GM21447 (cell line): ENCODE measurements at regions not wholly inside any gene's neighbourhood (a gene's known extent, or its start where the extent isn't known, plus 50 kb on each side); places are given as distances from the start of the nearest gene placed in this dataset.

Experiments
- ATAC-seq: cut with Tn5 transposase; IDR thresholded peaks from one replicate; pipeline ENCODE4 v1.9.1; 2021; ENCODE audit not compliant: unreplicated experiment

DNA sequence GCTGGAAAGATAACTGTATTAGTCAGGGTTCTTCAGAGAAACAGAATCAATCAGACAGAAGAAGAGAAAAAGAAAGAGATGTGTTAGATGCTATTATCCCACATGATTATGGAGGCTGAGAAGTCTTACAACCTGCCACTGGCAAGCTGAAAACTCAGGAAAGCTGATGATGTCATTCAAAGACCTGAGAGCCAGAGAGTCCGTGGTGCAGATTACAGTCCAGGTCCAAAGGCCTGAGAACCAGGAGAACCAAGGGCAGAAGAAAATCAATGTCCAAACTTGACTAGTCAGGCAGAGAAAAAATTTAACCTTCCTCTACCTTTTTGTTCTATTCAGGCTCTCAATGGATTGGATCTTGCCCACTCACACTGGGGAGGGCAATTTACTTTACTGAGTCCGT lies 172.5 kb downstream of the QDPR start:
- ATAC-seq: no peak

GRCh38 chr4:17336986-17337385 lies 174.9 kb downstream of the QDPR start:
- no peak for ATAC-seq

- peak; percentile 90 for ATAC-seq
Observed at GRCh38 chr4:17336524-17336961, 175.3 kb downstream of the QDPR start.

GRCh38 chr4:17336069-17336468 lies 175.8 kb downstream of the QDPR start:
- no peak for ATAC-seq

GRCh38 chr4:17335371-17335770 lies 176.5 kb downstream of the QDPR start:
- ATAC-seq: no peak

GRCh38 chr4:17332478-17332877 lies 179.4 kb downstream of the QDPR start:
- ATAC-seq: no peak

DNA sequence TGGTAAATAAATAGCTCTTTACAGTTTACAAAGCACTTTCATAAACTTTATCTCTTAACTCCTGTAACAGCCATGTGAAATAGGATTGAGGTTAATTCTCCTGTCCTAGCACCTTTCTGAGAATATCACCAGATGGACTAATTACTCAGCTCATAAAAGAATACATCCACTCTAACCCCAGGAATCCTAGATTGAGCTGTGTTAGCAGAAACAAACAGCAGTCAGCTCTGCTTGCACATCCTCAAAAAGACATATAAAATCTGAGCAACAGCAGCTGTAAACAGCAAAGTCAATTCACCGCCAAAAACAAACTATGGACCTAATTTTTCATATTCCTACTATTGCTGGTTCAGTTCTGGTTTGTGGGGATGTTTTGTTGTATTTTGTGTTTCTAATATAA lies 182.8 kb downstream of the QDPR start:
- ATAC-seq: no peak

DNA sequence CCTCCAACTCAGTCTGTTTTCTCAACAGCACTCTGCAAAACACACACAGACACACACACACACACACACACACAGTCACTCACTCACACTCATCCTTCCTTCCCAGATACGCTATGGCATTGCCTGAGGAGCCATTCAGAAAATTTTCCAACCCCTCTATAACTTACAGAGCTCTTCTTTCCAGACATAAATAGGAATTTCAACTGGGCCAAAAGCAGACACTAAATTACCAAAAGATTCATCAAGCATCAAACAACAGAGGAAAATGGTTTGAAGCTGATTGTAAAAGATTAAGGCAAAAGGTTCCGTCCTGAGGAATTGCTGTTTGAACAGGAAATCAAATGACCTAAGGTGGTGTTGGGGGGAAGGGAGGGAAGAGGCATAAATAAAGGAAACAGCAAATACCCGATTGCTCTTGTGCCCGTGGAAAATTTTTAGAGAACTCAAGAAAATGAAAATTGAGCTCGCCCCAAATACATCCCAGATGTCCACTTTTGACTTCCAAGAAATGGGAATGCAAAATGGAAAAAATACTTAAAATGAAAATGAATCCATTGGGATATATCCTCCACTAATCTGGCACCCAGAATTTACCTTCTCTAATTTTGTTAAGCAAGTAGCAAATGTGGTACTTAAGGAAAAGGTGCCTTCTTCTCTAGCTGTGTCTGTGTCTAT lies 183.6 kb downstream of the QDPR start:
- no peak for ATAC-seq

- no peak for ATAC-seq
Observed at GRCh38 chr4:17327591-17327990, 184.3 kb downstream of the QDPR start.

GRCh38 chr4:17326756-17327155 lies 185.1 kb downstream of the QDPR start:
- no peak for ATAC-seq

DNA sequence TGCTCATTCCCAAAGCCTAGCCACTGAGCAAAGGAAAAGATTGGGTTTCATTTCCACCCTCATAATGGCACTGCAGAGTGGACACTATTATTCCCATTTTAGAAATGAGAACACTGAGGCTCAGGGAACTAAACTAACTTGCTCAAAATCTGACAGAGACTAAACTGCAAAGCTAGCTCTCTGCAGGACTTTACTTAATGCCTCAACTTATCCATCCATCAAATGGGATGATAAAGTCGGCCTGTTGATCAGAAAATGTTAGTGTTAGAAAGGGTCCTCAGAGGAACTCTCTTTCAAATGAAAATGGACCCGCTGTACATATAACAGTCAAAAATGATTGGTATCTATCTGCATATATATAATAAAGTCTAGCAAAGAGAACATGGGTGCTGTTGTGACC lies 186.8 kb downstream of the QDPR start:
- ATAC-seq: no peak

GRCh38 chr4:17324386-17324830 lies 187.5 kb downstream of the QDPR start:
- peak; percentile 54 for ATAC-seq

GRCh38 chr4:17323554-17324385 lies 188.1 kb downstream of the QDPR start:
- no peak for ATAC-seq

- ATAC-seq: no peak
Observed at GRCh38 chr4:17322514-17322913, 189.4 kb downstream of the QDPR start.

- ATAC-seq: no peak
Observed at GRCh38 chr4:17320046-17320445, 191.8 kb downstream of the QDPR start.

GRCh38 chr4:17317526-17317925 lies 194.4 kb downstream of the QDPR start:
- no peak for ATAC-seq

- ATAC-seq: no peak
Observed at GRCh38 chr4:17316566-17316965, 195.3 kb downstream of the QDPR start.

DNA sequence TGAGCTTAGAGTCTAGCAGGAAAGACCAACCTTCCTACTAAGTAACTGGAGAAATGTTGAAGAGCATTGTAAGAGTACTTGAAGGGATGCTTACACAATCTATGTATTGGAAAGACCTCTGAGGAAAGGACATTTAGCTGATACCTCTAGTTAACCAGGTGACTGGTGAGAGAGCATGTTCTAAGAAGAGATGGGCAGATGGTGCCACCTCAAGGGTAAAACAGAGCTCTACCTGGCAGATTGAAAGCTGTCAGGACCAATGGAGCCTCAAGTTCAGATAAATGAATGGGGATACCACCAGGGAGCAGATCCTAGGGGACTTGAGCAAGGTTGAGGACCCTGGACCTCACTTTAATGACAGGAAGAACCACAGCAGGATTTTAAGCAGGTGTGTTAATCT lies 196.4 kb downstream of the QDPR start:
- no peak for ATAC-seq

DNA sequence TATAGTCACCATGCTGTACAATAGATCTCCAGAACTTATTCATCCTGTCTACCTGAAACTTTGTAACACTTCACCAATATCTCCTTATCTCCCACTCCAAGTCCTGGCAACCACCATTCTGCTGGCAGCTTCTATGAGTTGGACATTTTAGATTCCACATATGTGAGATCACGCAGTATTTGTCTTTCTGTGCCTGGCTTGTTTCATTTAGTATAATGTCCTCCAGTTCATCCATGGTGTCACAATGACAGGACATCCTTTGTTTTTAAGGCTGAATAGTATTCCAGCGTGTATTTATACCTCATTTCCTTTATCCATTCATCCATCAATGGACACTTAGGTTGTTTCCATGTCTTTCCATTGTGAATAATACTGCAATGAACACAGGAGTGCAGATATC lies 198.7 kb downstream of the QDPR start:
- no peak for ATAC-seq

- ATAC-seq: peak; percentile 77
Observed at GRCh38 chr4:17310269-17310652, 201.6 kb downstream of the QDPR start.

DNA sequence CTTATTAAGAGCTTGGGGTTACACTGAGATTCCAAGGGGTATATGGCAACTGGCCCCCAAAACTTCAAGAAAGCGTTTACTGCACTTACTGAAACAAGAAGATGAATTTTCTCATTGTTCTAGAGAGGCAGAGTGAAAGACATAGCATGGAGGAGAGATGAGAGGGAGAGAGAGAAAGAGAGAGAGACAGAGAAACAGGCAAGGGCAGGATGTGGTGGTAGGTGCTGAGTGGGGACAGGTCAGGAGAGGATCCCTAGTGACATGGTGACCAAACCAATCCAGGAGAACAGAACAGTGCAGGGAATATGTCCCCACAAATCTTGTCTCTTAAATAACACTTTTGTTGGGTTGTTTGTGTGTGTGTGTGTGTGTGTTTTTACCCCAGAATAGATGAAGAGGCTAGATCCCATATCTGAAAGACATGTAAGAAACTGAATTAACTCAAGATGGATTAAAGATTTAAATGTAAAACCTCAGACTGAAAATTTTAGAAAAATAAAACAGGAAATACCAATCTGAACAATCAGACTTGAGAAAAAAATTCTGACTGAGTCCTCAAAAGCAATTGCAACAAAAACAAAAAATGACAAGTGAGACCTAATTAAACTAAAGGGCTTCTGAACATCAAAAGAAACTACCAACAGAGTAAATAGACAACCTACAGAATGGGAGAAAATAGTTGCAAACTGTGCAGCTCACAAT lies 202.2 kb downstream of the QDPR start:
- no peak for ATAC-seq

DNA sequence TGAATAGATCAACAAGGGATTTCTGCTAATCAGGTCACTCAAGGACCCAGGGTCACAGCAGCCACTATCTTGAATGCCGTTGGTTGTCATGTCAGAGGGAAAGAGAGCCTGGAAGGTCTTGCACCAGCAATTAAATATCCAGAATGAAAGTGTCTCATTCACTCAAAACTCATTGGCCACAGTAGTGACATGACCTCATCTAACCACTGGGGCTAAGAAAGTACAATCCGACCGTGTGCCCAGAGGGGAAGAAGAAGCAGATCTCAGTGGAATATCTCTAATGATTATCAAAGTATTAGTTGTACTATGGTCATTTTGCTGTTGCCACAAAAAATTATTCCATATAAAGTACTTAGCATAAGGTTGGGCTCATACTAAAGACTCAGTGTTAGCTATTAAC lies 210.0 kb downstream of the QDPR start:
- no peak for ATAC-seq
